ENCODE measurements at regions not wholly inside any gene's neighbourhood (a gene's known extent, or its start where the extent isn't known, plus 50 kb on each side); places are given as distances from the start of the nearest gene placed in this dataset.

DNA sequence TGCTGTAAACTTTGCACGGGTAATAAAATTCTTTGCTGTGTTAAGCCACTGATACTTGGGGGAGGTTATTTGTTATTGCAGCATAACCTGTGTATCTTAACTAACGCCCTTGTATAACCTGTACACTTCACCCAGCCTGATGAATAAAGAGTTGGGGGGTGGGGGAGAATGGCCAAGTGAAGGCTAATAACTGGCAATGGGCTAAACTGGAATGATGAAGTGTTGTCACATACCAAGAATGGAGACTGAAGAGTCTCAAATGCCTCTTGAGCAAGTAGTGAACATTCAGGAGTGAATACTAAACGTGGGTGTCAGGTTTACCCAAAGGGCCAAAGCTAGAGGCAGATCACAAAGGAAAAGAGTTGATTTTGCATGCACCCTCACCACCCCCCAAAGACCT, 169.4 kb downstream of the C1orf94 start:
- TF ChIP-seq, protein P1, sequence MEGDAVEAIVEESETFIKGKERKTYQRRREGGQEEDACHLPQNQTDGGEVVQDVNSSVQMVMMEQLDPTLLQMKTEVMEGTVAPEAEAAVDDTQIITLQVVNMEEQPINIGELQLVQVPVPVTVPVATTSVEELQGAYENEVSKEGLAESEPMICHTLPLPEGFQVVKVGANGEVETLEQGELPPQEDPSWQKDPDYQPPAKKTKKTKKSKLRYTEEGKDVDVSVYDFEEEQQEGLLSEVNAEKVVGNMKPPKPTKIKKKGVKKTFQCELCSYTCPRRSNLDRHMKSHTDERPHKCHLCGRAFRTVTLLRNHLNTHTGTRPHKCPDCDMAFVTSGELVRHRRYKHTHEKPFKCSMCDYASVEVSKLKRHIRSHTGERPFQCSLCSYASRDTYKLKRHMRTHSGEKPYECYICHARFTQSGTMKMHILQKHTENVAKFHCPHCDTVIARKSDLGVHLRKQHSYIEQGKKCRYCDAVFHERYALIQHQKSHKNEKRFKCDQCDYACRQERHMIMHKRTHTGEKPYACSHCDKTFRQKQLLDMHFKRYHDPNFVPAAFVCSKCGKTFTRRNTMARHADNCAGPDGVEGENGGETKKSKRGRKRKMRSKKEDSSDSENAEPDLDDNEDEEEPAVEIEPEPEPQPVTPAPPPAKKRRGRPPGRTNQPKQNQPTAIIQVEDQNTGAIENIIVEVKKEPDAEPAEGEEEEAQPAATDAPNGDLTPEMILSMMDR (IDR thresholded peaks at IDR 0.05), result no peak
- TF ChIP-seq EZH2 (IDR thresholded peaks at IDR 0.05; ENCODE audit: borderline replicate concordance, insufficient read depth, low read depth, low read length, poor library complexity, severe bottlenecking), result no peak

All from B cell (primary cell).